H1 (cell line): ENCODE measurements at regions not wholly inside any gene's neighbourhood (a gene's known extent, or its start where the extent isn't known, plus 50 kb on each side); places are given as distances from the start of the nearest gene placed in this dataset.

Source experiments
- SAP30 ChIP-seq: fragments of 300-600 bp; sonication (generic); IDR thresholded peaks from 2 replicates; pipeline ENCODE4 v1.7.1; 2012; ENCODE audit warnings: low read length, moderate library complexity, mild to moderate bottlenecking, inconsistent platforms; ENCODE audit not compliant: insufficient read depth, insufficient replicate concordance

- TF ChIP-seq SAP30, result no peak
Measured at GRCh38 chr17:53321651-53322050, 501.1 kb upstream of the KIF2B start (continued).
